ENCODE measurements at regions not wholly inside any gene's neighbourhood (a gene's known extent, or its start where the extent isn't known, plus 50 kb on each side); places are given as distances from the start of the nearest gene placed in this dataset.

DNA sequence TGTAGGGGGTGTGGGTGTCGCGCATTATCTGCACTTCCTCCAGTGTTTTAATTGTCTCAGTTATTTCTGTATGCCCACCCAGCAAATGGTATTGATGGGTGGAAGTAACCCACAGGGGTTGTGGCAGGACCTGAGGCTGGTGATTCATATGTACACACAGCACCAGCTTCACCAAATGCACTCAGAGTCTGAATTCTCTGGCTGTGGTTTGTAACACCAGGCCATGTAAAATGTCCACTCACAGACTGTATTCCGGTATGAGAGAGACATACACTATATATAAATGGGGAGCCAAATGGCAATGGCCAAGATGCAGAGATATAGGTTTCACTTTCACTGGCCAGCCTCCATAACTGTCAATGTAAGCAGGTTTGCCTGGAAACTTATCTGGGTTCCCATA lies 76.3 kb upstream of the FBXL4 start:
- no peak overlapping the region for H3K9ac ChIP-seq (ENCODE audit: low read length)
- no peaks in the 10 kb centered on the region for H3K36me3 ChIP-seq (ENCODE audit: insufficient read depth, low read length)
- TF ChIP-seq, protein P1, sequence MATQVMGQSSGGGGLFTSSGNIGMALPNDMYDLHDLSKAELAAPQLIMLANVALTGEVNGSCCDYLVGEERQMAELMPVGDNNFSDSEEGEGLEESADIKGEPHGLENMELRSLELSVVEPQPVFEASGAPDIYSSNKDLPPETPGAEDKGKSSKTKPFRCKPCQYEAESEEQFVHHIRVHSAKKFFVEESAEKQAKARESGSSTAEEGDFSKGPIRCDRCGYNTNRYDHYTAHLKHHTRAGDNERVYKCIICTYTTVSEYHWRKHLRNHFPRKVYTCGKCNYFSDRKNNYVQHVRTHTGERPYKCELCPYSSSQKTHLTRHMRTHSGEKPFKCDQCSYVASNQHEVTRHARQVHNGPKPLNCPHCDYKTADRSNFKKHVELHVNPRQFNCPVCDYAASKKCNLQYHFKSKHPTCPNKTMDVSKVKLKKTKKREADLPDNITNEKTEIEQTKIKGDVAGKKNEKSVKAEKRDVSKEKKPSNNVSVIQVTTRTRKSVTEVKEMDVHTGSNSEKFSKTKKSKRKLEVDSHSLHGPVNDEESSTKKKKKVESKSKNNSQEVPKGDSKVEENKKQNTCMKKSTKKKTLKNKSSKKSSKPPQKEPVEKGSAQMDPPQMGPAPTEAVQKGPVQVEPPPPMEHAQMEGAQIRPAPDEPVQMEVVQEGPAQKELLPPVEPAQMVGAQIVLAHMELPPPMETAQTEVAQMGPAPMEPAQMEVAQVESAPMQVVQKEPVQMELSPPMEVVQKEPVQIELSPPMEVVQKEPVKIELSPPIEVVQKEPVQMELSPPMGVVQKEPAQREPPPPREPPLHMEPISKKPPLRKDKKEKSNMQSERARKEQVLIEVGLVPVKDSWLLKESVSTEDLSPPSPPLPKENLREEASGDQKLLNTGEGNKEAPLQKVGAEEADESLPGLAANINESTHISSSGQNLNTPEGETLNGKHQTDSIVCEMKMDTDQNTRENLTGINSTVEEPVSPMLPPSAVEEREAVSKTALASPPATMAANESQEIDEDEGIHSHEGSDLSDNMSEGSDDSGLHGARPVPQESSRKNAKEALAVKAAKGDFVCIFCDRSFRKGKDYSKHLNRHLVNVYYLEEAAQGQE (IDR thresholded peaks at IDR 0.05; ENCODE audit: borderline replicate concordance), result no peak
- TF ChIP-seq EP300 (conservative IDR thresholded peaks at IDR 0.05; ENCODE audit: poor library complexity, severe bottlenecking) (no peak), EZH2 (IDR thresholded peaks at IDR 0.05; ENCODE audit: borderline replicate concordance, insufficient read depth, low read length, poor library complexity, severe bottlenecking) (no peak), TAF1 (IDR thresholded peaks at IDR 0.05; ENCODE audit: low read depth) (no peak), MXI1 (conservative IDR thresholded peaks at IDR 0.05; ENCODE audit: poor library complexity, severe bottlenecking) (no peak), POLR2AphosphoS5 (IDR thresholded peaks at IDR 0.05) (no peak), SMC3 (conservative IDR thresholded peaks at IDR 0.05; ENCODE audit: poor library complexity) (no peak), RAD21 (conservative IDR thresholded peaks at IDR 0.05) (no peak)
- TF ChIP-seq, protein P2, sequence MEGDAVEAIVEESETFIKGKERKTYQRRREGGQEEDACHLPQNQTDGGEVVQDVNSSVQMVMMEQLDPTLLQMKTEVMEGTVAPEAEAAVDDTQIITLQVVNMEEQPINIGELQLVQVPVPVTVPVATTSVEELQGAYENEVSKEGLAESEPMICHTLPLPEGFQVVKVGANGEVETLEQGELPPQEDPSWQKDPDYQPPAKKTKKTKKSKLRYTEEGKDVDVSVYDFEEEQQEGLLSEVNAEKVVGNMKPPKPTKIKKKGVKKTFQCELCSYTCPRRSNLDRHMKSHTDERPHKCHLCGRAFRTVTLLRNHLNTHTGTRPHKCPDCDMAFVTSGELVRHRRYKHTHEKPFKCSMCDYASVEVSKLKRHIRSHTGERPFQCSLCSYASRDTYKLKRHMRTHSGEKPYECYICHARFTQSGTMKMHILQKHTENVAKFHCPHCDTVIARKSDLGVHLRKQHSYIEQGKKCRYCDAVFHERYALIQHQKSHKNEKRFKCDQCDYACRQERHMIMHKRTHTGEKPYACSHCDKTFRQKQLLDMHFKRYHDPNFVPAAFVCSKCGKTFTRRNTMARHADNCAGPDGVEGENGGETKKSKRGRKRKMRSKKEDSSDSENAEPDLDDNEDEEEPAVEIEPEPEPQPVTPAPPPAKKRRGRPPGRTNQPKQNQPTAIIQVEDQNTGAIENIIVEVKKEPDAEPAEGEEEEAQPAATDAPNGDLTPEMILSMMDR (IDR thresholded peaks at IDR 0.05; ENCODE audit: poor library complexity, severe bottlenecking), result no peak
- no peak overlapping the region for H2AFZ ChIP-seq (ENCODE audit: low read depth, low read length)
- no peaks in the 10 kb centered on the region for H3K27me3 ChIP-seq (ENCODE audit: insufficient read depth, low read depth, low read length)
- no peak overlapping the region for H3K27ac ChIP-seq (ENCODE audit: low read length)
- H3K4me3 ChIP-seq (ENCODE audit: low read length), result no peak overlapping the region
- no peaks in the 10 kb centered on the region for H3K9me3 ChIP-seq (ENCODE audit: low read length)
- no peak overlapping the region for H3K4me2 ChIP-seq (ENCODE audit: low read length)
- no peaks in the 10 kb centered on the region for H3K79me2 ChIP-seq (replicated peaks; ENCODE audit: insufficient read depth, low read length)
- H3K9me2 ChIP-seq (ENCODE audit: insufficient read depth, low read length), result no peaks in the 10 kb centered on the region
- no peaks in the 10 kb centered on the region for H3F3A ChIP-seq (ENCODE audit: insufficient read depth, low read length, poor library complexity, severe bottlenecking)
- H4K20me1 ChIP-seq (ENCODE audit: insufficient read depth), result no peaks in the 10 kb centered on the region

DNA sequence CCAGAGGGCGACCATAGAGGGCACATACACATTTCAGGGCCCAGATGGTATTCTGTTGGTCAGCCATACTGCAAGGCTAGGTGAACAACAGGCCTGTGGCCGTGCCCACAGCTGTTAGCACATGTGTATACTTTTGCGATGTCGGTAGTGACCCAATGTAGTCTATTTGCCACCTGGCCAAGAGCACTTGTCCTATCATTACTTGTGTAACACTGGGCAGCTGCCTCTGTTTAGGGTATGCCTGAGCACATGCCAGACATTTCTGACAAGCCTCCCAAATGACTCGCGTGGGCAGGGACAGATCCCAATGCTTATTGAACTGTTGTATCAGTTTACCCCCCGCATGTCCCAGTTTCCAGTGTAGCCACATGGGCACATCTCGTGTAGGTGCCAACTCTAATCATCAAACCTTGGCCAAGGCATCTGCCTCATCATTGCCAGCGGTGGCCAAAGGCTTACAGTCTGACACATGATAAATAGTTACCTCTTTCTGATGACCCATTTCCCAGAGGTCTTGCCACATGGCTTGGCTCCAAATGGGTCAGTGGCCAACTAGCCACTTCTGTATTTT lies 74.4 kb upstream of the FBXL4 start:
- Histone ChIP-seq H4K20me1 (ENCODE audit: insufficient read depth) (no peaks in the 10 kb centered on the region), H2AFZ (ENCODE audit: low read depth, low read length) (no peak overlapping the region), H3K9ac (ENCODE audit: low read length) (no peak overlapping the region), H3K36me3 (ENCODE audit: insufficient read depth, low read length) (no peaks in the 10 kb centered on the region), H3K79me2 (replicated peaks; ENCODE audit: insufficient read depth, low read length) (no peaks in the 10 kb centered on the region), H3K27ac (ENCODE audit: low read length) (no peak overlapping the region), H3K9me2 (ENCODE audit: insufficient read depth, low read length) (no peaks in the 10 kb centered on the region), H3K27me3 (ENCODE audit: insufficient read depth, low read depth, low read length) (no peaks in the 10 kb centered on the region), H3K4me3 (ENCODE audit: low read length) (no peak overlapping the region), H3K4me2 (ENCODE audit: low read length) (no peak overlapping the region), H3F3A (ENCODE audit: insufficient read depth, low read length, poor library complexity, severe bottlenecking) (no peaks in the 10 kb centered on the region), H3K9me3 (ENCODE audit: low read length) (no peaks in the 10 kb centered on the region)
- TF ChIP-seq MXI1 (conservative IDR thresholded peaks at IDR 0.05; ENCODE audit: poor library complexity, severe bottlenecking), result no peak
- TF ChIP-seq, protein P1 (IDR thresholded peaks at IDR 0.05; ENCODE audit: borderline replicate concordance), result no peak
- TF ChIP-seq POLR2AphosphoS5 (IDR thresholded peaks at IDR 0.05), result no peak
- no peak for TF ChIP-seq RAD21 (conservative IDR thresholded peaks at IDR 0.05)
- no peak for TF ChIP-seq EZH2 (IDR thresholded peaks at IDR 0.05; ENCODE audit: borderline replicate concordance, insufficient read depth, low read length, poor library complexity, severe bottlenecking)
- TF ChIP-seq, protein P2 (IDR thresholded peaks at IDR 0.05; ENCODE audit: poor library complexity, severe bottlenecking), result no peak
- no peak for TF ChIP-seq EP300 (conservative IDR thresholded peaks at IDR 0.05; ENCODE audit: poor library complexity, severe bottlenecking)
- no peak for TF ChIP-seq TAF1 (IDR thresholded peaks at IDR 0.05; ENCODE audit: low read depth)
